ENCODE measurements at regions not wholly inside any gene's neighbourhood (a gene's known extent, or its start where the extent isn't known, plus 50 kb on each side); places are given as distances from the start of the nearest gene placed in this dataset.

DNA sequence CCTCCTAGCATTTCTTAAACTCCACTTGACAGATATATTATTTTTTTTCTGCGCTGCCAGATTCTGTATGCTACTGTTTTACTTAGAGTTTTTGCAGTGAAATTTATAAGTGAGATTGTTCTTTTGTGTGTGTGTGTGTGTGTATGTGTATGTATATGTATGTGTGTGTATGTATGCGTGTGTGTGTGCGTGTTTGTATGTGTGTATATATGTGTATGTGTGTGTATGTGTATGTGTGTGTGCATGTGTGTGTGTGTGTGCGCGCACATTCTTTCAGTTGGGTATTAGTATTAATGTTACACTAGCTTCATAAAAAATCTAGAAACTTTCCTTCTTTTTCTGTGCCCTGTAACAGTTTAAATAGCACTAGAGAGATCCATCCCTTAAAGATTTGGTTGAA, 152.6 kb upstream of the CSF3R start:
- no peak for TF ChIP-seq RFX5 (IDR thresholded peaks at IDR 0.05; ENCODE audit: borderline replicate concordance, low read depth, low read length)
- TF ChIP-seq, protein P1, sequence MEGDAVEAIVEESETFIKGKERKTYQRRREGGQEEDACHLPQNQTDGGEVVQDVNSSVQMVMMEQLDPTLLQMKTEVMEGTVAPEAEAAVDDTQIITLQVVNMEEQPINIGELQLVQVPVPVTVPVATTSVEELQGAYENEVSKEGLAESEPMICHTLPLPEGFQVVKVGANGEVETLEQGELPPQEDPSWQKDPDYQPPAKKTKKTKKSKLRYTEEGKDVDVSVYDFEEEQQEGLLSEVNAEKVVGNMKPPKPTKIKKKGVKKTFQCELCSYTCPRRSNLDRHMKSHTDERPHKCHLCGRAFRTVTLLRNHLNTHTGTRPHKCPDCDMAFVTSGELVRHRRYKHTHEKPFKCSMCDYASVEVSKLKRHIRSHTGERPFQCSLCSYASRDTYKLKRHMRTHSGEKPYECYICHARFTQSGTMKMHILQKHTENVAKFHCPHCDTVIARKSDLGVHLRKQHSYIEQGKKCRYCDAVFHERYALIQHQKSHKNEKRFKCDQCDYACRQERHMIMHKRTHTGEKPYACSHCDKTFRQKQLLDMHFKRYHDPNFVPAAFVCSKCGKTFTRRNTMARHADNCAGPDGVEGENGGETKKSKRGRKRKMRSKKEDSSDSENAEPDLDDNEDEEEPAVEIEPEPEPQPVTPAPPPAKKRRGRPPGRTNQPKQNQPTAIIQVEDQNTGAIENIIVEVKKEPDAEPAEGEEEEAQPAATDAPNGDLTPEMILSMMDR (IDR thresholded peaks at IDR 0.05; ENCODE audit: control extremely low read depth in 1 of 3, insufficient read depth in 1 of 3, low read depth in 1 of 3, low read length in 3 of 3): no peak

All from H1 (cell line).